ENCODE measurements at regions not wholly inside any gene's neighbourhood (a gene's known extent, or its start where the extent isn't known, plus 50 kb on each side); places are given as distances from the start of the nearest gene placed in this dataset.

DNA sequence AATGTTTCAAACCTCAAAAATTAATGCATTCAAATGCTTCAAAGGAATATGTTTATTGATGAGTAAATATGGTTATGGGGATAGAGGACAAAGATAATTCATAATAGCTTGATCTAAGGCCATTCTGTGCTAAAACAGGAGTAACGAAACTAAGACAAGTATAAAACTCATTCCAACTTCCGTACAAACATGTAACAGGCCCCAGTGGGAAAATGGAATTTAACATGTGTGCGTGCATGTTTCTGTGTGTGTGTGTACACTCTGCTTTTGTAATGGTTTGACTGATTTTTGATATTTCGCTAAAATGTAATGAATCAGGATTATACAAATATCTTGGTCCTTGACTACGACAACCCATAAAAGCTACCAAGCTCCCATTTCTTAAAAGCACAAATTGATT, 91.0 kb downstream of the KLF12 start:
- no peak for DNase-seq (ENCODE audit: low read depth)

- no peak for DNase-seq (ENCODE audit: low read depth)
Measured at GRCh38 chr13:74040200-74040599, 94.0 kb downstream of the KLF12 start.

DNA sequence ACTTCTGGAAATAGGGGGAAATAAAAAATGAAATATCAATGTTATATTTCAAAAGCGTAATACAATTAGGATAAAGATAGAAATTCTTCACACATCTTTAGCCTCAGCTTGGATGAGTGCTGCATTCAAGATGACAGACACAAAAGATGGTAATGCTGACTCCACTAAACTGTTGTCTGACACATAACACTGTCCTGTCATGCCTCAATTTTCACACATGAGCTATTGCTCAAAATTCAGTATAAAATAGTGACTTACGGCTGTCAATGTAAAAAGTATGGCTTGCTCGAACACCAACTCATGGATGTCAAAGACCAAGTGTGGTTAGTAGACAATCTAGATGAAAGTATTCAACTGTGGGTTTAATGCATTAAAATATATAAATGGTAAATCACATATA, 94.5 kb downstream of the KLF12 start:
- DNase-seq (ENCODE audit: low read depth), result no peak

GRCh38 chr13:74039154-74039553, 95.0 kb downstream of the KLF12 start:
- DNase-seq (ENCODE audit: low read depth), result no peak

DNA sequence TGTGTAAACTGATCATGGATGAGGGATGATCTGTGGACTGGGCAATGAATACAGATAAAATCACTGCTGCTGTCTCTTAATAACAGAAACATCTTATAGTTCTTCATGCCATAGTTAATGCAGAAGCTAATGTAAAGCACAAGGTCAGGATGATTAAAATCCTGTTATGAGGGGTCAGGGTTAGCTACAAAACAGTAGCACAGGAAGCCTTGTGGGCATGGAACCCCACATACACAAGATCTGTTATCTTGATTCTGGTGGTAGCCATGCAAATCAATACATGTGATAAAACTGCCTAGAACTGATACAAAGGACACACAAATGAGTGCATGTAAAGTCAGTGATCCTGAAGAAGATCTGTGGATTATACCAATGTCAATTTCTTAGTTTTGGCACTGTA, 96.4 kb downstream of the KLF12 start:
- DNase-seq (ENCODE audit: low read depth), result no peak

DNA sequence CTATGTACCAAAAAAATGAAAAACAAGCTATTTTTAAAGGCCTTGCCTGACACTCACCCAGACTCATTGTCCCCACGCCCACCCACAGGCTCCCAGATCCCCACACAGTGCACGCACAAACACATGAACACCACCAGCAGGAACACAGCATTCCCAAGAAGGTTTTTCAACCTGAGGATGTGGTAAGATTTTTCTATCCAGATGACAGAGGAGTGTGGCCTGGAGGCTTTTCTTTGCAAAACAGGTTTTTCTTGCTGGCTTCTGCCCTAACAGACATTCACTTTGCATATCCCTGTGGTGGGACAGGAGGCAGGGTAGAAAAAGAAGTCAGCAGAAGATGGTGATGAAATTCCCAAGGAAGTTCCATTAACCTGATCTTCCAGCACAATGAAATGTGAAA, 97.8 kb downstream of the KLF12 start:
- no peak for DNase-seq (ENCODE audit: low read depth)

GRCh38 chr13:74035896-74036295, 98.3 kb downstream of the KLF12 start:
- no peak for DNase-seq (ENCODE audit: low read depth)

DNA sequence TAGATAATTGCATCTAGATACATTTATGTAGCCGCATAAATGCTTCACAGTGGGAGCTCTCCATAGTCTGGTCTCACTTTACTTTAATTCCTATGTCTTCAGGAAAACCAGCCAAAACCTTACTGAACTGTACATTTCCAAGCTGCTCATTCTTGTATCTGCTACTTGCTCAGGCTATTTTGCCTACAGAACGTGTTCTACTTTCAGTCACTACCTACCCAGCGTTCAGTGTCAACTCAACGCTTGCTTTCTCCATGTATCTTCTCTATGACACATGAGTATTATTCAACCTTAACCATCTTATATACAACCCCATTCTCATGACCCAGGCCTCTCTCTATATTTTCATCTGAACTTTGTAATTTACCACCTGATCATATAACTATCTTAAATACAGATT, 101.9 kb downstream of the KLF12 start:
- no peak for DNase-seq (ENCODE audit: low read depth)

DNA sequence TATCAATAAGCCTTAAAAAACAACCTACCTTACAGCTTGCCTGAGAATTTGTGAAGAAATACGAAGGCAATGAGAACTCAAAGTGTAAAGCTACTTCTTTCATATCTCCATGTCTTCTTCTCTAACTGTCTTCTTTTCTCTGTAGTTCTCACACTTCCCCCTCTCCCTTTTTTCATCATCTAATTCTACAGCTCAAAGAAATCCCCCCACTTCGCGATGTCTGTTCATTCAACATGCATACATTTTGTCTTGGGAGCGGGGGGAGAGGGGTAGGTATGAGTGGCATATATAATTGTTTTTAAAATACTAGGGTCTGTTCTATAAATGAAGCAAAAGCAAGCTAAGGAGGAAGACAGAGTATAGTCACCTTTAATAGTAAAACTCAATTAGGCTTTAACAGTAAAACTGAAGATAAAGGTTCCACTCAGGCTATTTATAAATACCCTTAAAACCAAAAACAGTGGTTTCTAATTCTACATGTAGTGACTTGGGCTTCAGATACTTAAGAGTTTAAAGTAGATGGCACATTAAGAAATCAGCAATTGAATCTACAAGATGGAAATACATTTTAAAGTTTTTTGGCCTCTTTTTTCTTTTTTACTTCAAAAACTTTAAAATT, 106.9 kb downstream of the KLF12 start:
- DNase-seq (ENCODE audit: low read depth), result no peak

DNA sequence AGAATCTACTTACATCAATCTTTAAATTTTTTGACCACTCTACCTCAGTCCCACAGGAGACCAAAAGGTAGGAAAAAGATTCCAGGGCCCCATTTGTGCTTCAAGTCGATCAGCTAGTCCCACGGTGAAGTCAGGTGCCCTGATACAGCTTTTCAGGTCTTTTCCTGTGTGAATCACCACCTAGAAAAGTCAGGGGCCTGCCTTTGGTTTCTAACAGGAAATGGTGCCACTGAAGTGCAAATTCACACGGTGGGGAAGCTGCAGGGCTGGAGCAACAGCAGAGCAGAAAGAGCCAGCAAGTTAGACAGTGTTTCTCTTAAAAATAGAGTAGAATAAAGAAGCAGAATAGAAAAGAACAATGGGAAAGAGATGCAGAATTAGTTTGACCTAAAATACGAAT, 107.5 kb downstream of the KLF12 start:
- peak; percentile 30 for DNase-seq (ENCODE audit: low read depth)

DNA sequence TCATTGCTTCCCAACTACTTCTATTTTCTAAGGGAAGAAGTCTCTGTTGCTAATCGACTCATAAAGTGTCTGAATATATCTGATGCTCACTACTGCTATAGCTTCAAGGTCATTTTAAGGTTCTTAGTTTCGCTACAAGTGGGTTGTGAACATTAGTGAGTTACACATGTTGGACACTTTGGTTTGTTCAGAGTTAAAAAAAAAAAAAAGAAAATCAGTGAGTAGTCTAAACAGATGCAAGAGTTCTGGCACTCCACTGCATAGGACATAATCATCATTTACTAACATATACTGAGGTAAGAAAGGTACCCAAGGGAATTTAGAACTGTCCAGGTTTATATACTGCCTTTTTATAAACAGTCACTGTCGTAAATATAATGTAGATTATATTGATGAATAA, 108.8 kb downstream of the KLF12 start:
- no peak for DNase-seq (ENCODE audit: low read depth)

GRCh38 chr13:74024856-74025255, 109.3 kb downstream of the KLF12 start:
- no peak for DNase-seq (ENCODE audit: low read depth)

DNA sequence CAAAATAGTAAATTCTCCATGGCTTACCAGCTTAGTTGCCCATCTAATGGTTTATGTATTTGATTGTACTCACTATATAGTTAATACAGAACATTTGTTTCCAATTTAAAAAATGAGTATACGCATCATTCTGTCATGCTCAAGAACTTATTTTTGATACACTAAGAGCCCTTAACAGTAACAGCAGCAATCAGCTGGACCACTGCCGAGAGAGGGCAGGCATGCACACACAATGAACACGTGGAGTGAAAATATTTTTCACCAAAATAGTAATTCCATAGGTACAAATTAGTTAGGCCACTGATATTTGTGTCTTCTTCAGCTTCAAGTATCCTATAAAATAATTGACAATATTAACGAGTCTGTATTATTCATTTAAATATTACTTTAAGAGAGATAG, 109.9 kb downstream of the KLF12 start:
- DNase-seq (ENCODE audit: low read depth), result no peak

GRCh38 chr13:74023484-74023883, 110.7 kb downstream of the KLF12 start:
- DNase-seq (ENCODE audit: low read depth), result no peak

GRCh38 chr13:74021505-74021904, 112.7 kb downstream of the KLF12 start:
- no peak for DNase-seq (ENCODE audit: low read depth)

DNA sequence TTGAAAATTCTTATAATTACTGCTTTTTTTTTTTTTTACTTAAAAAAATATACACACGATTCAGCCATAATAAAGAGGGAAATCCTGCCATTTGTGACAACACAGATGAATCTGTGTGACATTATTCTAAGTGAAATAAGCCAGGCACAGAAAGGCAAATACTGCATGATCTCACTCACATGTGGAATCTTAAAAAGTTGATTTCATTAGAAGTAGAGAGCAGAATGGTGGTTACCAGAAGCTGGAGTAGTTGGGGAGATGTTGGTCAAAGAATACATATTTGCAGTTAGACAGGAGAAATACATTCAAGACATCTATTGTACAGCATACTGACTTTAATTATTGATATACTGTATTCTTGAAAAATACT, 116.2 kb downstream of the KLF12 start:
- DNase-seq (ENCODE audit: low read depth), result no peak

DNA sequence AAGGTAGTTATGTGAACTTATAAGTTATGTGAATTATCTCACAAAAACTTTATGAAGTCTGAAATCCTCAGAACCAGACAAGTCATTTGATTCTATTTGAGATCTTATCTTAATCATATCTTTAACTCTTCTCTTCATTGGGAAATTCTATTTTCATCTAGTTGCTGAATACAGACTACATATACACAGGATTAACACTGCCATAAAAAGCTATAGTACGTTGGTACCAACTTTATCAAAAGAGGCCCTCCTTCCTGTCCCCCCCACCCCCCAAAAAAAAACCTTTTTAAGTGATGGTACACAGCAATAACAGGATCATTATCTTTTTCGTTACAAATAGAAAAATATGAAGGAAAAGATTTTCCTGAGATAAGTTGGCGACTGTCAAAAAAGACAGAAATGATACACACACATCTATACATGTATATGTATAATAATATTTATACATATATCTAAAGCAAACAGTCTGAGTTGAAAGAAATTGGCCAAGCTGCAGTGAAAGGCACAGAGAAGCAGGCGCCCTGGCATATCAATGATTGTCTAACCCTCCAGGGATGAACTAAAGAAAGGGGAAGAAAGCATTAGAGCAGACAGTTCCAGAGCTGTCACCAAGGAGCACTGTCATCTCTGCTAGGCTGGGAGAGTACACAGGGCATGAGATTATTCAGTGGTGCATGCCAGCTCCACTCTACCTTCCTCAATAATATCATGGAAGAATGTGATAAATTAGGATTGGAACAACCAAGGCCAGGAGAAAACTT, 116.7 kb downstream of the KLF12 start:
- DNase-seq (ENCODE audit: low read depth), result no peak

DNA sequence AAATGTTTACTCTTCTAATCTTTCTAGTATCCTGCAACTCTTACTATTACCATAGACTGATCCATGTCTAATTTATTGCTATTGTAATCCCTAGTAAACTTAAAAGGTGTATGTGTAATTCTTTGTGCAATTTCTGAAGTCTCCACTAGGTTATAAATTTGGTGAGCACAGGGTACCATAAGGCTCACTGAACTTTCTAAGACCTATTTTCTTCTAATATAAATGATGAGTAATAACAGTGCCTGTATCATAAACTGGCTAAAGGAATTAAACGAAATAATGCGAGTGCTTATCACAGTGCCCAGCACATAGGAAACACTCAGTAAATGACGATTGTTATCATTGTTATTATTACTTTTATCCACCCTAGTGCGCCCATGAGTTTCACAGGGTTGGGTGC, 119.1 kb downstream of the KLF12 start:
- DNase-seq (ENCODE audit: low read depth), result no peak

DNA sequence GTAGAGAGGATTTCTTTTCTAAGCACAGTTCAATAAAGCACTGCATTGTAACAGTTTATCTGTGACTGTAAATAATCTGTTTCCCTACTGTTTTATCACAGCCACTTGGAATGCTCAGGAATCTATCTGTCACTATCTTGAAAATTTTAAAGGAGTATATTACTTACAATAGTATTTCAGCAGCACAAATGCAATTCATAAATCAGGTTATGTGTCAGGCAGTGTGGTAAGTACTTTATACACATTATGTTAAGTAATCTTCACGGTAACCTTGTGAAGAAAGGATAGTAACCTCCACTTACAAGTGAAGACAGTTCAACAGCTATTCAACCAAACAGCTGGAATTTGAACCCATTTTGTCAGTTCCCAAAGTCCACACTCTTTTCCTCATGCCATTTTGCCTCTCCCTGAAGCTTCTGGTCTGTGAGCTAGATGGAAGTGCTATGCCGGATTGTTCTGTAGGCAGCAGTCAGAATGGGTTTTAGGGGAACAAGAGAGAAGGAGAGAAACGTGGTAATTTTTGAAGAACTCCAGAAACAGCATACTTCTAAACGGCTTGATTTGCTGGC, 125.0 kb downstream of the KLF12 start:
- no peak for DNase-seq (ENCODE audit: low read depth)

DNA sequence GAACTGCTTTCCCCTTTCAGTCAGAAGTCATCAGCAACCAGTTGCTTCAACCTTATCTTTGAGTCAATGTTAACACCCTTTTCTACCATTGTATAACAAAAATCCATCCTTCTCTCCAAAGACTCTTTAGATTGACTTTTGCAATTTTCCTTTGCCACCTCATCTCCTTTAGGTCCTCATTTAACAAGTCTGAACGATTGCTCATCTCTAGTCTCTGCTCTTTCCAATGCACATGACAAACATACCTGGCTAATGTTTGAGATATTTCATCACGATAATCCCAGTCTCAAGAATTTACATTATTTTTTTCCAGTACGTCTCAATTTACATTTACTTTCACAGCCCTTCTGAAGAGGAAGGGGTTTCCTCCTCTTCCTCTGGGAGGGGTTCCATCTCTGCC, 127.5 kb downstream of the KLF12 start:
- no peak for DNase-seq (ENCODE audit: low read depth)

GRCh38 chr13:74005320-74006157, 128.7 kb downstream of the KLF12 start:
- DNase-seq (ENCODE audit: low read depth), result no peak

DNA sequence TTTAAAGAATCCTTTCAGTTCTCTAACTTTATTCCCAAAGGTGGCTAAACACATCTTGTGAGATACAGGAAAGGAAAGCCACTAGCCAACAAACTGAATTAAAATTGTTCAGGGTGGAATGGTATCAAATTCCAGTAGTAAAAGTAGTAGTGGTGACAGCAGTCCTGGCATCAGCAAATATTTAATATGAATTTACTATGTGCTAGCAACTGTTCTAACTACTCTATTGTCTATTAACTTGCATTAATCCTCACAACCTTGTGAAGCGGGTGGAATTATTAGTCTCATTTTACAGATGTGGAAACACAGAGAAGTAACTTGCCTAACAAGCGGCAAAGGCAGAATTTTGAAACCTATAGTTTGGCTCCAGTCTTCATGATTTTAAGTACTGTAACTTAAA, 130.1 kb downstream of the KLF12 start:
- no peak for DNase-seq (ENCODE audit: low read depth)

GRCh38 chr13:74003374-74003773, 130.8 kb downstream of the KLF12 start:
- no peak for DNase-seq (ENCODE audit: low read depth)
